ENCODE measurements at regions not wholly inside any gene's neighbourhood (a gene's known extent, or its start where the extent isn't known, plus 50 kb on each side); places are given as distances from the start of the nearest gene placed in this dataset.

DNA sequence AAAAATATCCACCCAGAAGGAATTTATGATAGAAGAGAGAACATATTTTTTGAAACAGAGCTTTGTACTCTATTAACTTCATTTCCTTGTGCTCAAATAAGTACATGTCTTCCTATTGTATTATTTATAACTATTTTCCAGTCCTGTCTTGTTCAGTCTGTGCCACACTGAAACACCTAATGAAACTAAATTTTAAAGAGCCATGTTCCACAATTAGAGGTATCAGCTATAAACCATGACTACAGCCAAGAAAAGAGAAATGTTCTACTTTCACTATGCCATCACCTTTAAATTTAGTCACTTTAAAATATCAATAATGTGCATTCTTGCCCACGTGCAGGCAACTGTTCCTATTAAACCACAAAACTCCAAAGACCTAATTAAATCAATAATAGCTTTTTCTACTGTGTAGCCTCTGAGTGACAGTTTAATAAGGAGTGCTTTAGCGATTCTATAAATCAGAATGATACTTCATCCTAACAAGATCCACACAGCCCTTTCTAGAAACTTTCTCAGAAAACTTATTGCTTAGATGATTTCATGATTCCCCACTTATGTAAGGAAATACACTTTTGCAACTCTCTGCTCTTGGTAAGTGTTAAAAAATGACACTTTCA lies 404.9 kb upstream of the CHRM3 start (continued):
- TF ChIP-seq, protein P1, sequence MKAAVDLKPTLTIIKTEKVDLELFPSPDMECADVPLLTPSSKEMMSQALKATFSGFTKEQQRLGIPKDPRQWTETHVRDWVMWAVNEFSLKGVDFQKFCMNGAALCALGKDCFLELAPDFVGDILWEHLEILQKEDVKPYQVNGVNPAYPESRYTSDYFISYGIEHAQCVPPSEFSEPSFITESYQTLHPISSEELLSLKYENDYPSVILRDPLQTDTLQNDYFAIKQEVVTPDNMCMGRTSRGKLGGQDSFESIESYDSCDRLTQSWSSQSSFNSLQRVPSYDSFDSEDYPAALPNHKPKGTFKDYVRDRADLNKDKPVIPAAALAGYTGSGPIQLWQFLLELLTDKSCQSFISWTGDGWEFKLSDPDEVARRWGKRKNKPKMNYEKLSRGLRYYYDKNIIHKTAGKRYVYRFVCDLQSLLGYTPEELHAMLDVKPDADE (CRISPR knock-in tag; IDR thresholded peaks at IDR 0.05), result no peak
- TF ChIP-seq ZSCAN25 (CRISPR knock-in tag; IDR thresholded peaks at IDR 0.05) (no peak), HCFC1 (IDR thresholded peaks at IDR 0.05; ENCODE audit: low read depth, low read length) (no peak), CENPX (CRISPR knock-in tag; IDR thresholded peaks at IDR 0.05) (no peak), RBAK (CRISPR knock-in tag; IDR thresholded peaks at IDR 0.05) (no peak), ZNF607 (CRISPR knock-in tag; IDR thresholded peaks at IDR 0.05; ENCODE audit: borderline replicate concordance) (no peak)
- TF ChIP-seq, protein P2, sequence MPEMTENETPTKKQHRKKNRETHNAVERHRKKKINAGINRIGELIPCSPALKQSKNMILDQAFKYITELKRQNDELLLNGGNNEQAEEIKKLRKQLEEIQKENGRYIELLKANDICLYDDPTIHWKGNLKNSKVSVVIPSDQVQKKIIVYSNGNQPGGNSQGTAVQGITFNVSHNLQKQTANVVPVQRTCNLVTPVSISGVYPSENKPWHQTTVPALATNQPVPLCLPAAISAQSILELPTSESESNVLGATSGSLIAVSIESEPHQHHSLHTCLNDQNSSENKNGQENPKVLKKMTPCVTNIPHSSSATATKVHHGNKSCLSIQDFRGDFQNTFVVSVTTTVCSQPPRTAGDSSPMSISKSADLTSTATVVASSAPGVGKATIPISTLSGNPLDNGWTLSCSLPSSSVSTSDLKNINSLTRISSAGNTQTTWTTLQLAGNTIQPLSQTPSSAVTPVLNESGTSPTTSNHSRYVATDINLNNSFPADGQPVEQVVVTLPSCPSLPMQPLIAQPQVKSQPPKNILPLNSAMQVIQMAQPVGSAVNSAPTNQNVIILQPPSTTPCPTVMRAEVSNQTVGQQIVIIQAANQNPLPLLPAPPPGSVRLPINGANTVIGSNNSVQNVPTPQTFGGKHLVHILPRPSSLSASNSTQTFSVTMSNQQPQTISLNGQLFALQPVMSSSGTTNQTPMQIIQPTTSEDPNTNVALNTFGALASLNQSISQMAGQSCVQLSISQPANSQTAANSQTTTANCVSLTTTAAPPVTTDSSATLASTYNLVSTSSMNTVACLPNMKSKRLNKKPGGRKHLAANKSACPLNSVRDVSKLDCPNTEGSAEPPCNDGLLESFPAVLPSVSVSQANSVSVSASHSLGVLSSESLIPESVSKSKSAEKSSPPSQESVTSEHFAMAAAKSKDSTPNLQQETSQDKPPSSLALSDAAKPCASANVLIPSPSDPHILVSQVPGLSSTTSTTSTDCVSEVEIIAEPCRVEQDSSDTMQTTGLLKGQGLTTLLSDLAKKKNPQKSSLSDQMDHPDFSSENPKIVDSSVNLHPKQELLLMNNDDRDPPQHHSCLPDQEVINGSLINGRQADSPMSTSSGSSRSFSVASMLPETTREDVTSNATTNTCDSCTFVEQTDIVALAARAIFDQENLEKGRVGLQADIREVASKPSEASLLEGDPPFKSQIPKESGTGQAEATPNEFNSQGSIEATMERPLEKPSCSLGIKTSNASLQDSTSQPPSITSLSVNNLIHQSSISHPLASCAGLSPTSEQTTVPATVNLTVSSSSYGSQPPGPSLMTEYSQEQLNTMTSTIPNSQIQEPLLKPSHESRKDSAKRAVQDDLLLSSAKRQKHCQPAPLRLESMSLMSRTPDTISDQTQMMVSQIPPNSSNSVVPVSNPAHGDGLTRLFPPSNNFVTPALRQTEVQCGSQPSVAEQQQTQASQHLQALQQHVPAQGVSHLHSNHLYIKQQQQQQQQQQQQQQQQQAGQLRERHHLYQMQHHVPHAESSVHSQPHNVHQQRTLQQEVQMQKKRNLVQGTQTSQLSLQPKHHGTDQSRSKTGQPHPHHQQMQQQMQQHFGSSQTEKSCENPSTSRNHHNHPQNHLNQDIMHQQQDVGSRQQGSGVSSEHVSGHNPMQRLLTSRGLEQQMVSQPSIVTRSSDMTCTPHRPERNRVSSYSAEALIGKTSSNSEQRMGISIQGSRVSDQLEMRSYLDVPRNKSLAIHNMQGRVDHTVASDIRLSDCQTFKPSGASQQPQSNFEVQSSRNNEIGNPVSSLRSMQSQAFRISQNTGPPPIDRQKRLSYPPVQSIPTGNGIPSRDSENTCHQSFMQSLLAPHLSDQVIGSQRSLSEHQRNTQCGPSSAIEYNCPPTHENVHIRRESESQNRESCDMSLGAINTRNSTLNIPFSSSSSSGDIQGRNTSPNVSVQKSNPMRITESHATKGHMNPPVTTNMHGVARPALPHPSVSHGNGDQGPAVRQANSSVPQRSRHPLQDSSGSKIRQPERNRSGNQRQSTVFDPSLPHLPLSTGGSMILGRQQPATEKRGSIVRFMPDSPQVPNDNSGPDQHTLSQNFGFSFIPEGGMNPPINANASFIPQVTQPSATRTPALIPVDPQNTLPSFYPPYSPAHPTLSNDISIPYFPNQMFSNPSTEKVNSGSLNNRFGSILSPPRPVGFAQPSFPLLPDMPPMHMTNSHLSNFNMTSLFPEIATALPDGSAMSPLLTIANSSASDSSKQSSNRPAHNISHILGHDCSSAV (CRISPR knock-in tag; IDR thresholded peaks at IDR 0.05; ENCODE audit: borderline replicate concordance), result no peak
